Fibroblast of peridontal ligament (primary cell): ENCODE measurements at regions not wholly inside any gene's neighbourhood (a gene's known extent, or its start where the extent isn't known, plus 50 kb on each side); places are given as distances from the start of the nearest gene placed in this dataset.
"Not testable (repeated sequence)": the region's sequence is repeated elsewhere in the genome, so short reads cannot be mapped to it uniquely, and the experiment has no call there.

Experiments used
- DNase-seq: peaks from one replicate; pipeline ENCODE4 v3.0.0-alpha.2; 2010; ENCODE audit errors: extremely low read depth

DNA sequence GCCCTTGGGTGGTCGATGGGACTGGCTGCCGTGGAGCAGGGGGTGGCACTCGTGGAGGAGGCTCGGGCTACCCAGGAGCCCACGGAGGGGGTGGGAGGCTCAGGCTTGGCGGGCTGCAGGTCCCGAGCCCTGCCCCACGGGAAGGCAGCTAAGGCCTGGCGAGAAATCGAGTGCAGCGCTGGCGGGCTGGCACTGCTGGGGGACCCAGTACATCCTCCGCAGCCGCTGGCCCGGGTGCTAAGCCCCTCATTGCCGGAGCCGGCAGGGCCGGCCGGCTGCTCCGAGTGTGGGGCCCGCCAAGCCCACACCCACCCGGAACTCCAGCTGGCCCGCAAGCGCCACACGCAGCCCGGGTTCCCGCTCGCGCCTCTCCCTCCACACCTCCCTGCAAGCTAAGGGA is 435.6 kb downstream of the RWDD3 start:
- DNase-seq = not testable (repeated sequence)

DNA sequence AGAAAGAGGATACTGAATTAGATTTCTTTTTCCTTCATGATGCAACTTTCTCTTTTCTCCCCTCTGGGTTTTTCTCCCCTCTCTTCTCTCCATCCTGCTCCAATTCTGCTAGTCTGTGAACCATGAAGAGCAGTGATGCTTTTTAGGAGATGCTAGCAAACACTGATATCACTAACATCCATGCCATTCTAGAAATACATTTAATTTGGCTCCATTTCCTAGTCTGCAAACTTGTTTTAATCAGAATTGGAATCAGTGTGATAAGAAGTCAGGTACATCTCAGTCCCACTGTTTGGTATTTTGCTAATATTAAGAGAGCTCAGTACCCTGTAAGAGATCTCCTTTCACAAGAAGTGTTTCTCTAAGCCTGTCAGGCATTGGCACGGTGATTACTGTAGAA is 437.1 kb downstream of the RWDD3 start:
- no peak for DNase-seq

DNA sequence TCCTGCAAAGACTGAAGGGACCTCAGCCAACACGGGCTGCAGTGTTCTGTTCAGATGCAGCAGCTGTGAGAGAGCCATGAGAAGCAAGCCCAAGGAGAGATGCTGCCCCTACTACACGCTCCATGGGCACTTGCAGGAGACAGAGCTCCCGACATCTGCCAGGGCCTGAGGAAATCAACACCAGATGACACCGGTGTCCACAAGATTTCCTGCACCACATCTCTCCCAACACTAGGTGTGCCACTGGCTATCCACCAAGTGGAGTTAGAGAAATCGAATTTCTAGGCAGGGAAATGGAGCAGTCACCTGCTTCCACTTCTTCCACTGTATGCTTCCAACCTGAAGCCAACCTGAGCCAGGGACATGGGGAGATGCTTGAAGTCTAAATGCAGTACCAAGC is 445.3 kb downstream of the RWDD3 start:
- no peak for DNase-seq

DNA sequence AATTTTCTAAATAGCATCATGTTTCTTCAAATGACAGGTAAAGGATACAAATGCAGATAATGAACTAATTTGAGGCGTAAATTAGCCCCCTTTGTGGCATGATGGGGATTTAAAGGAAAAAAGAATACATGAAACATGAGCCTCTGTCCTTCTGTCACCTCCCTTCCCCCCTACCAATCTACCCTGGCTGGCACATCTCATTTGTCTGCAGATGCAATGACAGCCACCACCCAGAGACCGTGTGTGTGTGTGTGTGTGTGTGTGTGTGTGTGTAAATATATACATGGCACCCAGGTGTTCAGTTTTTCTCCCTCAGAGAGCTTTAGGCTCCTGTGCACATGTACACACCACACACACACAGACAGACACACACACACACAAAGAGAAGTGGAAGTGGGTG is 451.1 kb downstream of the RWDD3 start:
- DNase-seq = no peak

DNA sequence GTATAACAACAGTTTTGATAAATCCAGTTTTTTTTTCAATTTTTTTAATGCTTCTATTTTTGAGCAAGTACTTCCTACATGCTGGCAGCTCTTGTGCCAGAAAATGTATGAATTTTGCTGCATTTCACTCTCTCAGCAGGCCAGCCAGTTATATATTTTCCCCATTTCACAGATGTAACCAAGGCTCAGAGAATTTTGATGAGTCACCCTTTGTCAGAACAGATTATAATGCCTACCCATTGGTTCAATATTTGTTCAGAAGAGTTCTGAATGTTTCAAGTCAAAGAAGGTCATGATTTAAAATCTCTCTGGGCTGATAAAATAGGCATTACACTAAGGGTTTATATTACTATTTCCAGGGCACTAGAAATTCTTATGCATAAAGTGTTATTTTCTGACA is 452.2 kb downstream of the RWDD3 start:
- DNase-seq = no peak

DNA sequence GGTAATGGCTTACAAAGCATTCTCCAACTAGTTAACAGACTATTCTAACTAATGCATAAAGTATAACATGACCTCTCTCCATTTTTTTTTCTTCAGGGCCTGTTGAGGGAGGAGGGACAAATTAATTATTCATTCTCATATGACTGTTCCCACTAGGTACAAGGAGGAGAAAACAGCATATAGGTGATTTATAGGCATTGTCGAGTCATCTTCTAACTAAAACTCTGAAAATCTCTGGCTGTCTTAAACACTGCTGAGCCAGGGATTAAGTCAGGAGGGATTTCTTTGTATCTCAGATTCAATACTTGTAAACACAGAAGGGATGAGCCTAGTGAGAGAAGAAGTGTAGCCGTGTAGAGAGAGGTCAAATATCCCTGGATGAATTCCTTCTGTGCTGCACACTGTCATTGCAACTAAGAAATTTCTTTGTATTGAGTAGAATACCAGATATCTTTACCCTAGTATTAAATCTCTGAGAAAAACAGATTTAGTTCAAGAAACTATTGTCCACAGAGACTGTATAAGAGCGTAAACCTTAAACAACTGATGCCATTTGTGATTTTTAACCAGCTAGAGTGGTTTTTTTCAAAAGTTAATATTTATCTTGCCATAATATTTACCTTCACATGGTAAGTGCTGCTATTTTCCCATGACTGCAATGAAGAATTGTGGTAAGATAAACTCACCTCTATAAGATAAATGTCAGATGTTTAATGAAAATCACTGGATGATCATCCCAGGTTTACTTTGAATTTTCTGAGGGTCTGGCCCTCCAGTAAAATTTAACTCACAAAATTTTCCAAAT is 465.3 kb downstream of the RWDD3 start:
- DNase-seq = no peak

DNA sequence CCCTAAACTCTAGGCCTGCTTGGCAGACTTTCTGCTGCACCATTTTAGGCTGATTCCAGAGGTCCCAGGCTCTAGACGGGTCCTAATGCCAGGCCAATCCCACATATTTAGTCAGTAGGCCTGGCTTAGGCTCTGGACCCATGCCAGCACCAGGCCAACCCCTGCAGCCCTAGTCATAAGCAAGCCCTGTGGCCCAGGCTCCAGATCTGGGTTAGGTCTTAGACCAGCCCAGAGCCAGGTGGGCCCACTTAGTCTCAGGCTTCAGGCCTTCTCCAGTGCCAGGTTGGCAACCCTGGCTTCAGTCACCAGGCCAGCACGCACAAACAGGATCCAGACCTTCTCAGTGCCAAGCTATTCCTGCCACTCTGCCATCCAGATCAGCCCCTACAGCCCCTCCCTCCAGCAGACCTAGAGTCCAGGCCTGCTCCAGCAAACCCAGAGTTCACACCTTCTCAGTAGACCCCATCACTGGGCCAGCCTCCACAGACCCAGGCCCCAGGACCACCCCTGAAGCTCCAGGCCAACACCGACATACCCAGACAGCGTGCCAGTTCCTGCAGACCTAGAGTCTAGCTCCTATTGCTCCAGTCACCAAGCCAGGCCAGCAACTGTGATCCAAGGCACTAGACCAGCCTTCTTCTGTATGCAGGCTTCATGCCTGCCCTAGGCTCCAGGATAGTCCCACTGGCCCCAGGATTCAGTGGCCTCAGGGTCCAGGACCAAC is 467.6 kb downstream of the RWDD3 start:
- DNase-seq = no peak

DNA sequence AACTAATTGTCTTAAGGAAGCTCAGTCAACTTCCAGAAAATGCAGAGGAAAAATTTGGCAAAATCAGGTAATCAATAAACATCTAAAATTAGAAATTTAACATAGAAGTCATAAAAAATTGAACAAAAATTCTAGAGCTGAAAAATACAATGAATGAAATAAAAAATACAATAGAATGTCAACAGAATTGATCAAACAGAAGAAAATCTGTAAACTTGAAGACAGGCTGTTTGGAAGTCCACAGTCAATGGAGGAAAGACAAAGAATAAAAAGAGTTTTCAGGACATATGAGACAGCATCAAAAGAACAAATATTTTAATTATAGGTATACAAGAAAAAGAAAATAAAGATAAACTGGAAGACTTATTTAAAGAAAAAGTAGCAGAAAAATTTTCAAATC is 469.0 kb downstream of the RWDD3 start:
- peak; percentile 1 for DNase-seq

DNA sequence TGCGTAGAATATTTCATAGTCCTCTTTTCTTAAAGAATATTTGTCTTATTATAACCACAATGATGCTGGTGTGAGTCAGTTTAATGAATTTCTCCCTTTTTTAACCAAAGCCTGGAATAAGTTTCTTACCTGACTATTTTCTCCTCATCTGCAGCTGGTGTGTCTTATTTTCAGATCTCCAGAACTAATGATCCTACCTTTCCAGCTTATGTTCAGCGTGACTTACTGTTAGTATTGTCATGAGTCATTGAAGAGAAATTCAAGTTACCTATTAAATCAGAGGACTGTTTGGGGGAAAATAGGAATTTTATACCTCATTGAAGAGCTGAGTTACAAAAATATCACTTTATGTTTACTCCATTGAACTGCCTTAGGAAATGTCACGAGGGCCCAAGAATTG is 482.1 kb downstream of the RWDD3 start:
- DNase-seq = no peak

DNA sequence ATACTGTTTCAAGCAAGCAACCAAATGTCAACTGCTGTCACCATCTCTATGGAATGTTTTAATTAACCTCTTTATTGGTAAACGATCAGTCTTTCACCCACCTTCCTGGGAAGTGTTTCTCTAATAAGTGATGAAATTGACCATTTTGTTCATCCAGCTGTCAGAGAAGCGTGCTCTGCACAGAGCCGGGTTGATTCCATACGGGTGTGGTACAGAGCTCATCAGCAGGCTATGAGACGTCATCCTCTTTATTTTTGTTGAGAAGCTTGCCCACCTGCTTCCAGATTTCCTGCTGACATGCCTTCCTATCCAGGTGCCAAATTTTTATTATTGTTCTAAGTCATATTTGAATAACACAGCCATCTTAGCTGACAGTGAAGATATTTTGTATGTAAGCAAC is 482.5 kb downstream of the RWDD3 start:
- no peak for DNase-seq

DNA sequence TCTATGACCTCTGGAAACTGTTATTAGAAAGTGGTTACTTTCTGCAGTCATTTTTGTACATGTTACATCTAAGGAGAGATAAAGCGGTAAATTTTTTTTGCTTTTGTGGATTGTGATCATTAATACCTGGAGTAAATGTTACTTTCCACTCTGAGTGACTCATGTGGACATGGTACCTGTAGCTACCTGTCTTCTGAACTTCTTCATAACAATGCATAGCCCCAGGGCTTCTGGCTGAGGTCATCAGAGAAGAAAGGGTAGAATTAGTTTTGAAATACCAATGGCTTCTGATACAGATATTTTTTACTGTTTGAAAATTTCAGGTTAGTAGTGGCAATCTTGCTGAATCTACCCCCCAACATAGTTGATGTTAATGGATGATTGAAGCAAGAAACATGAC is 489.3 kb downstream of the RWDD3 start:
- DNase-seq = no peak

DNA sequence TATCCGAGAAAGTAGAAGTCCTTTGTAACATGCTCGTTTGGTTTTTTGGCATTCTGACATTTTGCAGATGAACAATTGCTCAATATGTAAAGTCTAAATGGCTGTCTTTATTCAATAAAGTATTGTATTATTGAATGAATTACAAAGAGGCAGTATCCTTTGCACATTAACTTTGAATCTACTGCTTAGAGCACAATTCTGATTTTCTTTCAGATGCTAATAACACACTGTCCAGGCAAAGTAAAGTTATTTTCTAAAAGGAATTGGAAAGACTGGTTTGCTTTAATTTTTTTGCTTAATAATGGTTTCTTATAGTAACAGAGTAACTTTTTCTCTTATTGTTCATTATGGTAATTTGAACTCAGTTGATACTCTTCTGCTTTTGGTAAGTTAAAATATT is 494.8 kb downstream of the RWDD3 start:
- no peak for DNase-seq

DNA sequence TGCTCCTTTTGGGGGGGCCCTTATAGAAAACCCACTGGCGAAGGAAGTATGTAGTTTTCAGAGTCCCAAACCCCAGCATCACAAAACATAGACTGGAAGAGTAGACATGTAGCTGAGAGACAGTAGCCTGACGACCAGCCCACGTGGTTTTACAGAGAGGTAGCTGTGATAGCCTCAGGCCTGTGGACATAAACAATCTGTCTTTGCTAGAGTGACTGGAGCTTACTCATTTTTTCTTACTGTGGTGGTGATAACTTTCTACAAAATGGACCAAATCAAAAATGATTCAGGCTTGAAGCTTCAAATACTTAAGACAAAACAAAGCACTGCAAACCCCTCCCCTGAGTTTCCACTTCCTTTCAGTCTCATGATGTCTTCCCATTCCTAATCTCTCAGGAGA is 497.0 kb downstream of the RWDD3 start:
- DNase-seq = peak; percentile 3

DNA sequence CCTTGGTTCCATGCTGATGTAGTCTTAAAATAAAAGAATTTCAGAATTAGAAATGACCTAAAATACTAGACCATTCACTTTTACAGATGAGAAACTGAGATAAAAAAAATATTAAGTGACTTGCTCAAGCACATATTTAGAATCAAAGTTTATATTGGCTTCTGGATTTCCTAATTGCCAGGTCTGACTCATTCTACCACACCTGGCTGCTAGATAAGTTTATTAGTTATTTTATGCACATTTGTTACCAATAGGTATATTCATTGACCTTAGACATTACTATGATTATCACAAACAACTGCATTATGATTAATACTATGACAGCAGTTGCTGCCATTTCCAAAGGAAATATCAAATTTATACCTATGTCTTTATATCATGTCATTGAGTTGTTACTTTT is 497.5 kb downstream of the RWDD3 start:
- DNase-seq = no peak

DNA sequence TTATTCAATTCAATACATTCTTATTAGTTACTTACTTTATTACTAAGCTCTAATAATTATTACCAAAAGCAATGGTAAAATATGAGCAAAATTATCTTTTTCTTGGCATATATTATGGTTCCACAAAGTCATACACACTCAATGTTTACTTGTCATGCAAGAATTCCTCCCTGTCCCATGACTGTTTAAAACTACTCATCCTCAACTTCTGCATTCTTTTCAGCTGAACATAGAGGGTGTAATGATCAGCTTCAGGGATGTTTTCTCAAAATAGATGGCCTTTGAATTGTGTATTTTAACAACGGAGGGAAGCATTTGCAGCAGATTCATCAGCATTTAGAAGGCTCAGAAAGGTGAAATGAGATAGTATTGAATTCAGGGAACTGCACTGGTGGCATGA is 499.0 kb downstream of the RWDD3 start:
- peak; percentile 19 for DNase-seq

DNA sequence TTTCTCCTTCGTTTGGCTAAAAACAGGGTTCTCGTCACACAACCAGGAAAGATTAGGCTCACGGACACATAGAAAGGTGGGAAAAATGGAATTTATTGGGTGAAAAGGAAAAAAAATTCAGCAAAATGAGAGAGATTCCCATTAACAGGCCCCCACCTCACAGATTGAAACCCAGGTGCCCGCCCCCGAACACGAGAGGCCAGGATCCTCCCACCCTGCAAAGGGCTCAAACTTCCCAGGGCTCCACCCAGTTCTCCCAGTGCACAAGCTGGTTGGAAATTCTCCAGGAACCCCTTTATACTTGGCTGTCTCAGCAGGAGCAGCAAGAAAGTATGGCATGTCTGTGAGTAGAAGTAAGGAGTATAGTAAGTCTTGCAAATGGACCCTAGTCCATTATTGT is 499.7 kb downstream of the RWDD3 start:
- DNase-seq = no peak

DNA sequence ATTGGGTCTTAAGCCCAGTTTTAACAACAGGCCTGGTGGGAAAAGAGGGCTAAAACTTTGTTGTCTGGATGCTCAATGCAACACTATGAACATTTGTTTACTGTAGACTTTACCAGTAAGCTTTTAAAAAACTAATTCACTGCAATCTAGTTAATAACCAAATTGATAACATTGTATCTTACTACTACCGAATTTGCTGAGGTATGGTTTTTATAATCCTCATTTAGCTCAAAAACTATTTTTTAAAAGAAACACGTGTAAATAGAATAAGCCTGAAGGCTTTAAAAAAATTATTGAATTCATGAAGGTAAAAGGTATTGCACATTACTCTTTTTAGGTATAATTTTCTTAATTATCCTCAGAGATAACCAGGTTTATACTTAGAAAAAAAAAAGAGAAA is 500.6 kb downstream of the RWDD3 start:
- DNase-seq = no peak

DNA sequence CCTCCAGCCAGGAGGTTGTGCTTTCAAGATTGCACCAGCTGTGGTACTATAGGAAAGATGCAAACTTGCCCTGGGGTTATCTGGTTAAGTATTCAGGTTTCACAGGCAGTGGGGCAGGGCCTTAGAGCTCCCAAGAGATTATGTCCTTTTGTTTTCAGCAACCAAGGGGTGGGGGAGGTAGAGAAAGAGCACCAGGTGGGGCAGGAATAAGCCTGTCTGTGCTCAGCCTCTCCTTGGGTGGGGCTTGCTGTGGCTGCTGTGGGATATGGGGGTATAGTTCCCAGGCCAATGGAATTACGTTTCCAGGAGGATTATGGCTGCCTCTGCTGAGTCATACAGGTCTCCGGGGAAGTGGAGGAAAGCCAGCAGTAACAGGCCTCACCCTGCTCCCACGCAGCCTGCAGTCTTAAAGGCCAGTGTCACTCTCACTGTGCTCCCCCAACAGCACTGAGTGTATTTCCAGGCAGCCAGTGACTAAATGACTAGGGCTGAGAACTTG is 508.6 kb downstream of the RWDD3 start:
- peak; percentile 66 for DNase-seq

DNA sequence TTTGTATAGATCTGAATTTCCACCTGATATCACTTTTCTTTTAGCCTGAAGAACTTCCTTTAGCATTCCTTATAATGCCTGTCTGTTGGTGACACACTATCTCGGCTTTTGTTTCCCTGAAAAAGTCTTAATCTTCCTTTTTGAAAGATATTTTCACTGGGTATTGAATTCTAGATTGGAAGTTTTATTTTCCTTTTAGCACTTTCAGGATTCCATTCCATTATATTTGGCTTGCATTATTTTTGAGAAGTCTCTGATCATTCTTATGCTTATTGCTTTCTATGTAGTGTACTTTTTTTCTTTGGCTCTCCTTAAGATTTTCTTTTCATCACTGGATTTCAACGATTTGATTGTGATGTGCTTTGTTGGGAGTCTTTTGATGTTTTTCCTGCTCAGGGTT is 510.7 kb downstream of the RWDD3 start:
- no peak for DNase-seq

DNA sequence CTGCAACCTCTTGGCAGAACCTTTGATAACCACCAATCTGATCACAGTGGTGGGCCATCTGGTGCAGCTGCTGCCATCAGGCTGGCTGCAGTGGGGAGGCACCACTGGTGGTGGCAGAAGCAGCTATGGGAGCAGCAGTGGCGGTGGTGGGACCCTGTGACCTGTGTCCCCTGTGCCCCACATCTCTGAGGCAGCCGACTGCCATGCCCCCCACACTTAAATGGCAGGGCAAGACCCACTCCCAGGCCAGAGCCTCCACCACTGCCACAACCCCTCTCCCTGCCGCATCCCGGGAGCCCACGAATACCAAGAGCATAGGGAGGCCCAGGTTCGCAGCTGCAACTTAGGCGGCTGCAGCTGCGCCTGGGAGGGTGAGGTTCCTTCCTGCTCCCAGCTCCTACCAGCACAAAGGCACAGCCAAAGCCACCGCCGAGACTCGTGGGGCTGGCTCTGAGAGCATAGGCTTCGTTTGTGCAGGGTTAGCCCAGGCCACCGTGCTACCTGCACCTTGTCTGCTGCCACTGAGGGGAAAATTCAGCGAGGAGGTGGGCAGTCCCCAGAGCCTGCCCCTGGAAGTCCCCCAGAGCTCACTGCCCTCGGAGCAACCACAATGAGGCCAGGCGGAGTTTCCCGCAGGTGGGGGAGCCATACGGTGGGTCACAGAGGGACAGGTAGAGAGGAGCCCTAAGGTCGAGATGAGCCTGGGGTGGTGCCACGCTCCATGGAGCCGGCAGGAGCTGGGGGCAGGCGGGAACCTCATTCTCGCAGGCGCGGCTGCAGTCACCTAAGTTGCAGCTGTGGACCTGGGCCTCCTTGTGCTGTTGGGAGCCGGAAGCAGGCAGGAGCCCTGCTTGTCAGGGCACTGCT is 518.7 kb downstream of the RWDD3 start:
- no peak for DNase-seq

DNA sequence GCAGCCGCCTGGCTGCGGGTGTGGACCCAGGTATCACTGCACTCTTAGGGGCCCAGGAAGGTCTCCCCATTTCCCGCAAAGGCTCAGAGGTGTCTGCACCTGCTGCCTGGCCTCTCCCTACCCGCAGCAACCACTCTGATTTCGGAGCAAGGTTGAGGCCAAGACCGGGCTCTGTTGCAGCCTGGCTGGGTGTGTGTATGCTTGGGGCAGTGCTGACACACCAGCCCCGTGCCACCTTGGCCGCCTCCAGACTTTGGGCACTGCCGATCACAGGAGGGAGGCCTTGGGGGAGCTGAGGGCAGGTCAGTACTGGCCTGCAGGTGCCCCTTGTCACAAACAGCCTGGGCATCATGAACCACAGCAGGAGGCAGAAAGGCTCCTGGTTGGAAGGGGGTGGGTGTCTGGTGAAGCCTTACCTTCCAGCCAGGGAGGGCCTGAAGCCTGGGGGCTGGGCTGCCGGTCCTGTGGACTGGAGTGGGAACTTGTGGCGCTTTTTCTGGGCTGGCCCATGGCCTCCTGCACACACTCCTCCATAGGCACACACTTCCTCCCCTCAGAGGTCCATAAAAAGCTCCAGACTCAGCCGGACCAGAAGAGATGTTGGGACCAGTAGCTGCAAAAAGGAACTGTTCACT is 519.5 kb downstream of the RWDD3 start:
- DNase-seq = no peak

DNA sequence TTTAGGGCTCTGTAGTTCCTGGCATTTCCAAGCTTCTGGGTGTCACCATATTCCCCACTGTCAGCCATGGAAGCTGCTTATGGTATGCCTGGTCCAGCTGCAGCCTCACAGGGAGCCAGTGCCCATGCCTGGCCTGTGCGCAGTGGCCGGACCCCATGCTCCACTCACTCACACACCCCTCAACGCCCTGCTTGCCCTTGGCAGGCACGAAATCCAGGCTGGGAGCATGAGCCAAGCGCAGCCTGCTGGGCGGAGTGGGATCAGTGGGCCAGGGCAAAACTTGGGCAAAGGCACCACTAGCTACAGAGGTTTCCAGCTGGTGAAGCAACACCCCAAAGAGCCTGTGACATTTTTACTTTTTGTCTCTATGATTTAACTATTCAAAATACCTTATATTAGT is 520.4 kb downstream of the RWDD3 start:
- no peak for DNase-seq
